GM12873 (cell line): ENCODE measurements at regions not wholly inside any gene's neighbourhood (a gene's known extent, or its start where the extent isn't known, plus 50 kb on each side); places are given as distances from the start of the nearest gene placed in this dataset.

ENCODE experiments used
- TF ChIP-seq, protein P1 (sequence below): IDR thresholded peaks from 2 replicates; pipeline ENCODE4 v1.5.1; 2012; ENCODE audit warnings: low read depth, mild to moderate bottlenecking, moderate library complexity, low read length, control low read depth; ENCODE audit not compliant: insufficient read depth; ENCODE audit errors: missing control alignments

DNA sequence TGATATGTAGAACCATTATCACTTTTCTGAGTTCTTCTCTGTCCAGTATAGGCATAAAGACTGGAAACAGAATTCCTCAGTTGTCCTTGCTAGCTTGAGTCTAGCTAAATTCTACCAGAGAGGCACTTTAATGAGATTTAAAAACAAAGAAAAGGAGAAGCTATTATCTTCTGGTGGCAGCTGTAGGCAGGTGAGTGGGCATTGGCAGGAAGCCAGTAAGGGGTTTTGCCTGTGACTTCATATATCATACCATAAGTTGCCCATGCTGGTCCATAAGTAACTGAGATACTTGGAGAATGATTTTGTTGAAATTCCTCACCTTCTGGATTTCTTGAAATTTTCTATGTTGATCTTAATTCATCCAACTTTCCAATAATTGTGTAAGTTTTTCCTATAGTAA lies 402.3 kb upstream of the TGFBR2 start:
- TF ChIP-seq, protein P1, sequence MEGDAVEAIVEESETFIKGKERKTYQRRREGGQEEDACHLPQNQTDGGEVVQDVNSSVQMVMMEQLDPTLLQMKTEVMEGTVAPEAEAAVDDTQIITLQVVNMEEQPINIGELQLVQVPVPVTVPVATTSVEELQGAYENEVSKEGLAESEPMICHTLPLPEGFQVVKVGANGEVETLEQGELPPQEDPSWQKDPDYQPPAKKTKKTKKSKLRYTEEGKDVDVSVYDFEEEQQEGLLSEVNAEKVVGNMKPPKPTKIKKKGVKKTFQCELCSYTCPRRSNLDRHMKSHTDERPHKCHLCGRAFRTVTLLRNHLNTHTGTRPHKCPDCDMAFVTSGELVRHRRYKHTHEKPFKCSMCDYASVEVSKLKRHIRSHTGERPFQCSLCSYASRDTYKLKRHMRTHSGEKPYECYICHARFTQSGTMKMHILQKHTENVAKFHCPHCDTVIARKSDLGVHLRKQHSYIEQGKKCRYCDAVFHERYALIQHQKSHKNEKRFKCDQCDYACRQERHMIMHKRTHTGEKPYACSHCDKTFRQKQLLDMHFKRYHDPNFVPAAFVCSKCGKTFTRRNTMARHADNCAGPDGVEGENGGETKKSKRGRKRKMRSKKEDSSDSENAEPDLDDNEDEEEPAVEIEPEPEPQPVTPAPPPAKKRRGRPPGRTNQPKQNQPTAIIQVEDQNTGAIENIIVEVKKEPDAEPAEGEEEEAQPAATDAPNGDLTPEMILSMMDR, result no peak

DNA sequence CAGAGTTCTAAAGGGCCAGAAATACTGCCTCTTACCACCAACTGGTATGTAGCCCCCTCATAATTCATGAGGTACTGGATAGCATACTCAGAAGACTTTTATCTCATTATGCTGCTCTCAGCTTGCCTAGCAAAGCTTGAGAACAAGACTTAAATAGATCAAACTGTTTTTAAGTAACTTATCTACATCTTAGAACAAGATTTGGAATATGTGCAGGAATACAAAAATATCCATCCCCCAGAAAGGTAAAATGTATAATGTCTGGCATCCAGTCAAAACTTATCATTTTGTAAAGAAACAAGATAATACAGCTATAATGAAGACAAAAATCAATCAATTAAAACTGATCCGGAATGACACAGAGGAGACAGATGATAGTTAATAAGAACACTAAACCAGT lies 400.4 kb upstream of the TGFBR2 start:
- TF ChIP-seq, protein P1, result no peak

DNA sequence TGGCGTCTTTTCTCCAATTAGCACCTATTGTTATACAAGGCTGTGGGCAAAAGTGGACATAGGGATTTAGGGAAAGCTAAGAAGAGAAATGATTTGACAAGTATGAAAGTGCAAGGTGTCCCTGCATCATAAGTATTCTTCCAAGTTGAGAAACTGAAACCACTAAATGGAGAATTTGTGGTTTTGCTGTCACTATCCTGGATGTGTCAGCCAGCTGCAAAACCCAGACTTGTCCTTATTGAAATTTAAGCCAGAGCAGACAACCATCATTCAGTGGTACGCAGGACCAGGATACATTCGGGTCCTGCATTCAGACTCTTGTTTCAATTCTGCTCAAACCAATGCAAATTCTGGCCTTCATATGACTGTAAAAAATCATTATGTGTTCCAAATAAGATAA lies 384.8 kb upstream of the TGFBR2 start:
- TF ChIP-seq, protein P1, result no peak

DNA sequence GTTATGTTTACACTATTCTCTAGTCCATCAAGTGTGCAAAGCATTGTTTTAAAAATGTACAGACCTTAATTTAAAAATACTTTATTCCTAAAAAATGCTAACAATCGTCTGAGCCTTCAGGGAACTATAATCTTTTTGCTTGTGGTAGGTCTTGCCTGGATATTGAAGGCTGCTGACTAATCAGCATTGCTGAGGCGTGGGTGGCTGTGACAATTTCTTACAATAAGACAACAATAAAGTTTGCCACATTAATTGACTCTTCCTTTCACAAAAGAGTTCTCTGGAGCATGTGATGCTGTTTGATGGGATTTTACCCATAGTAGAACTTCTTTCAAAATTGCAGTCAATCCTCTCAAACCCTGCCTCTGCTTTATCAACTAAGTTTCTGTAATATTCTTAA lies 384.0 kb upstream of the TGFBR2 start:
- TF ChIP-seq, protein P1, result no peak

DNA sequence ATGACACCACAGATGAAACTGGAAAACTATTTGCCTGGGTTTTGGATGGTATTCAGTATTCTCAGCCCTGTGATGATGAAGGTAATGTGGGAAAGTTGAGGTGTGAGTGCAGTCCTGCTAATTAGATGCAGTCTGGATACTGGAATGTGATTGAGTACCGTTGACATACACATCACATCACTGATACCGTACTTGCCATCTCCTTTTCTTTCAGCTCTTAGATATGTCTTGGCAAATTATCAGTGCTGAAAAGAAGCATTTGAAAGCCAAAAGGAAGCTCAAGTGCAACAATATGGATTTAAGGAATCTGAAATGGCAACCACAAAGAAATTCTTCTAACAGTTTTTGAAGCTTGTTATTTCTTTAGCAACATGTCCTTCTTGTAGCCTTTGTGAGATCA lies 381.4 kb upstream of the TGFBR2 start:
- TF ChIP-seq, protein P1, result no peak

DNA sequence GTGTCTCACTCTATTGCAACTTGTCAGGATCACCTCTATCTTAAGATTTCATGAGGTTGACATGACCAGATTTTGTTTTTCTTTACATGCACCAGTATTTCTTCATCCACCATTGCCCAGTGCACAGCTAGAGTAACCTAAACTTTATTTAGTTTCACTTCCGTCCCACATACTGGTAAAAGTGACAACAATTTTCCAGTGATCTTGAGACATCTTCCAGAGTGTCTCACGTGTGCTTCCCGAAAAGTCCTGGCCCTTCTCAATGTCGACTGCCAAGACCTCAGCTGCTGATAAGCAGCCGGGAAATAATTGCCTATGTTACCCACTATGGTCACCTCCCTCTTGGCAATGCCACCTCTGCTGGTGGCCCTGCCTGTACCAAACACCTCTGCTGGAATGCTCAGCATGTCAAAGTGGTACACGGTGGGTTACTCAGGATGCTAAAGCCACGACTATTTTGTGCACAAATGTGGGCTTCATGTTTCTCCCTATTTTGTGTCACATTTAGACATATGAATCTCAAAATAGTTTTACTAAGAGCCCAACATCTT lies 379.7 kb upstream of the TGFBR2 start:
- TF ChIP-seq, protein P1, result no peak

DNA sequence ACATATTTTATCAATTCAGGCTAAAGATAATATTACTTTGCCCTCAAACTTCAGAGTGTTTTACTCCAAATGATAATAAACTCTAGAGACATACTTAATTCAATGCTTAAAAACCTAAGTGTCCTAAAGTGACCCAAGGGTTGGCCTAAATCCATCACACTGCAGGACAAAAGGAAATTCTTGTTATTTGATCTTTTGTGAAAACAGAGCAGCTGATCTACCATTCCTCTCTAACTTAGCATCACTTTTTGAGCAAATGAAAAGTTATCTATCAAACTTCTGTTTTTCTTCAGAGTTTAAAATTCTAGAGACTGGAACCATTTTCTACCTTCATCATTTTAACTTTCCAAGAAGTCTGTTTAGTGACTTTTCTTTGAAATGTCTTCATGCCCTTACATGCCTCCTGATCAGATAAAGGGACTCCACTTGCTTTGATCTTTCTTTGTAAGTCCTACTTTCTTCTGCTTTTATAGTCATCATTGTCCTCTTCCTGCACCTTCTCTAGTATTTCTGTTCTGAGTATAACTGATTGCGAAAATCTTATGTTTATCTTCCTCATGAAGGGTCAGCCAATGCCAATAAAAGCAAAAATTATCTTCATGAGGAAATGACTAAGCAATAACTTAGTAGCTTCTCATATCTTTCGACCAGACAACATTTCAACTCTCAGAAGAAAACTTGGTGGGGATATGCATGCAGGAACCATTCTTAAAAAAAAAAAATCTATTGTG lies 378.7 kb upstream of the TGFBR2 start:
- TF ChIP-seq, protein P1, result no peak

DNA sequence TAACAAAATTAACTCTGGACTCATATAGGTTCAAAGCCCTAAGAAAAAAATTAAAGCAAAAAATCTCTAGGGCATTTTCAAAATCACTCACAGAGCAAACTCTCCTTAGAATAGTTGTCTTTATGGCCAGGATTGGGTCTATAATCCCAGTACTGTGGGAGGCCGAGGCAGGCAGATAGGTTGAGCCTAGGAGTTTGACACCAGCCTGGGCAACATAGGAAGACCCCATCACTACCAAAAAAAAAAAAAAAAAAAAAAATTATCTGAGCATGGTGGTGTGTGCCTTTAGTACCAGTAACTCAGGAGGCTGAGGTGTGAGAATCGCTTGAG lies 378.1 kb upstream of the TGFBR2 start:
- TF ChIP-seq, protein P1, result no peak
